ENCODE measurements at regions not wholly inside any gene's neighbourhood (a gene's known extent, or its start where the extent isn't known, plus 50 kb on each side); places are given as distances from the start of the nearest gene placed in this dataset.

DNA sequence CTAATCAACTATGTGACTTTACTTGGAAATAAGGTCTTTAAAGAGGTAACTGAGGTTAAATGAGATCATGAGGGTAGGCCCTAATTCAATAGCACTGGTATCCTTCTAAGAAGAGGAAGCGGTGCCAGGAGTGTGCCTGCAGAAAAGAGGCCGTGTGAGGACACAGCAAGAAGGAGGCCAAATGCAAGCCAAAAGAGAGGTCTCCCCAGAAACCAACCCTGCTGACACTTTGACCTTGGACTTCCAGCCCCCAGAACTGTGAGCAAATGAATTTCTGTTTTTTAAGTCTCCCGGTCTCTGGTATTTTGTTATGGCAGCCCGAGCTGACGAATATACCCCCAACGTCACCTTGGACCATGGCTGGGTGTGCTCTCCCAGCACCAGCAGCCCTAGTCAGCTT is 257.5 kb upstream of the NCKAP5 start:
- H3K9me2 ChIP-seq (replicated peaks; ENCODE audit: control insufficient read depth, low read length): no peaks in the 10 kb centered on the region
- no peaks in the 10 kb centered on the region for H3K36me3 ChIP-seq (ENCODE audit: control insufficient read depth, low read length)
- H3K27me3 ChIP-seq (ENCODE audit: control insufficient read depth, low read length): no peaks in the 10 kb centered on the region
- no peak overlapping the region for H3K27ac ChIP-seq (ENCODE audit: low read depth, low read length)
- H3K4me3 ChIP-seq (ENCODE audit: low read length): no peak overlapping the region
- TF ChIP-seq CTCF (IDR thresholded peaks at IDR 0.05; ENCODE audit: low read depth, low read length, poor library complexity, severe bottlenecking): no peak
- H3K9me3 ChIP-seq (ENCODE audit: control insufficient read depth, insufficient read depth, low read length): no peaks in the 10 kb centered on the region
- H4K20me1 ChIP-seq (ENCODE audit: control insufficient read depth, insufficient read depth, low read depth, low read length): no peaks in the 10 kb centered on the region
- H3K79me2 ChIP-seq (ENCODE audit: control insufficient read depth, low read length): no peaks in the 10 kb centered on the region
- H3K4me1 ChIP-seq (ENCODE audit: control insufficient read depth, low read length): no peaks in the 10 kb centered on the region
- no peak overlapping the region for H3K4me2 ChIP-seq (ENCODE audit: low read length)
- H3F3A ChIP-seq (ENCODE audit: control insufficient read depth, insufficient read depth): no peaks in the 10 kb centered on the region

GRCh38 chr2:133828913-133829312 is 260.6 kb upstream of the NCKAP5 start:
- H3K27me3 ChIP-seq (ENCODE audit: control insufficient read depth, low read length): no peaks in the 10 kb centered on the region
- TF ChIP-seq EZH2phosphoT487 (IDR thresholded peaks at IDR 0.05; ENCODE audit: borderline replicate concordance, low read length) (no peak), CTCF (IDR thresholded peaks at IDR 0.05; ENCODE audit: low read depth, low read length, poor library complexity, severe bottlenecking) (no peak)
- H3K9me2 ChIP-seq (replicated peaks; ENCODE audit: control insufficient read depth, low read length): no peaks in the 10 kb centered on the region
- H3K36me3 ChIP-seq (ENCODE audit: control insufficient read depth, low read length): no peaks in the 10 kb centered on the region
- no peaks in the 10 kb centered on the region for H3K4me1 ChIP-seq (ENCODE audit: control insufficient read depth, low read length)
- no peak overlapping the region for H3K27ac ChIP-seq (ENCODE audit: low read depth, low read length)
- H3K79me2 ChIP-seq (ENCODE audit: control insufficient read depth, low read length): no peaks in the 10 kb centered on the region
- no peak overlapping the region for H3K4me2 ChIP-seq (ENCODE audit: low read length)
- H3F3A ChIP-seq (ENCODE audit: control insufficient read depth, insufficient read depth): no peaks in the 10 kb centered on the region
- H3K4me3 ChIP-seq (ENCODE audit: low read length): no peak overlapping the region
- no peaks in the 10 kb centered on the region for H3K9me3 ChIP-seq (ENCODE audit: control insufficient read depth, insufficient read depth, low read length)
- no peaks in the 10 kb centered on the region for H4K20me1 ChIP-seq (ENCODE audit: control insufficient read depth, insufficient read depth, low read depth, low read length)

GRCh38 chr2:133829450-133830020 is 261.3 kb upstream of the NCKAP5 start:
- H3K27ac ChIP-seq (ENCODE audit: low read depth, low read length): no peak overlapping the region
- no peak overlapping the region for H3K4me2 ChIP-seq (ENCODE audit: low read length)
- no peak overlapping the region for H3K4me3 ChIP-seq (ENCODE audit: low read length)
- no peaks in the 10 kb centered on the region for H3K36me3 ChIP-seq (ENCODE audit: control insufficient read depth, low read length)
- H3K9me3 ChIP-seq (ENCODE audit: control insufficient read depth, insufficient read depth, low read length): no peaks in the 10 kb centered on the region
- no peaks in the 10 kb centered on the region for H3K4me1 ChIP-seq (ENCODE audit: control insufficient read depth, low read length)
- TF ChIP-seq EZH2phosphoT487 (IDR thresholded peaks at IDR 0.05; ENCODE audit: borderline replicate concordance, low read length) (no peak), CTCF (IDR thresholded peaks at IDR 0.05; ENCODE audit: low read depth, low read length, poor library complexity, severe bottlenecking) (no peak)
- H4K20me1 ChIP-seq (ENCODE audit: control insufficient read depth, insufficient read depth, low read depth, low read length): no peaks in the 10 kb centered on the region
- H3K27me3 ChIP-seq (ENCODE audit: control insufficient read depth, low read length): no peaks in the 10 kb centered on the region
- no peaks in the 10 kb centered on the region for H3K79me2 ChIP-seq (ENCODE audit: control insufficient read depth, low read length)
- no peaks in the 10 kb centered on the region for H3F3A ChIP-seq (ENCODE audit: control insufficient read depth, insufficient read depth)
- no peaks in the 10 kb centered on the region for H3K9me2 ChIP-seq (replicated peaks; ENCODE audit: control insufficient read depth, low read length)

Measured in DOHH2 (cell line).